HepG2 (cell line): ENCODE measurements at regions not wholly inside any gene's neighbourhood (a gene's known extent, or its start where the extent isn't known, plus 50 kb on each side); places are given as distances from the start of the nearest gene placed in this dataset.

Source experiments
- ATAC-seq: fragments of 200-7000 bp; cut with Tn5 transposase; 3 replicates; pipeline ENCODE4 v1.9.1; 2020; ENCODE audit warnings: mild to moderate bottlenecking, moderate library complexity
- BruUV-seq: library from RNA; stranded (reverse); fragments of 400-500 nt; replicated peaks from 2 replicates; lab custom pipeline; 2021; lab: Mats Ljungman, UMichigan
- CTCF ChIA-PET: fragments of 300-600 bp; formaldehyde crosslinking; extraction: SDS; loops from one replicate; lab custom pipeline; 2021; ENCODE audit warnings: low total read pairs, inconsistent platforms, low intra/inter-chr PET ratio; lab: Yijun Ruan, JAX
- POLR2A ChIA-PET: fragments of 350-600 bp; sonication (Branson Sonifier 250); formaldehyde crosslinking; loops from one replicate; lab custom pipeline; 2020; ENCODE audit warnings: antibody characterized with exemption, inconsistent platforms; lab: Yijun Ruan, JAX
- DNase-seq: peaks from one replicate; pipeline ENCODE4 v3.0.0-alpha.2; 2015; ENCODE audit warnings: low spot score
- FAIRE-seq: peaks from 3 replicates; lab custom pipeline; 2011; peaks lifted over from hg19 to GRCh38; lab: Jason Lieb, UNC
- H2AFZ ChIP-seq: one replicate; pipeline ENCODE4 v1.6.1; 2011; ENCODE audit warnings: low read length, inconsistent platforms
- H3K27ac ChIP-seq: fragments of 300-600 bp; 3 replicates; pipeline ENCODE4 v1.8.0; 2011; ENCODE audit warnings: mixed run types, mild to moderate bottlenecking, mixed read lengths, low read length, inconsistent platforms; ENCODE audit not compliant: insufficient read depth; ENCODE audit errors: extremely low read length
- H3K27me3 ChIP-seq, 2 experiments: fragments of 200-600 bp in 1 of 2; 2 replicates in 1 of 2; 3 replicates in 1 of 2; pipeline versions ENCODE4 v1.6.0 to v1.8.0; 2011; ENCODE audit warnings: low read length in 2 of 2, mild to moderate bottlenecking in 2 of 2, moderate library complexity in 2 of 2, inconsistent platforms in 1 of 2; ENCODE audit not compliant: insufficient read depth in 2 of 2, control insufficient read depth in 1 of 2
- H3K36me3 ChIP-seq, 2 experiments: fragments of 200-600 bp in 1 of 2; replicated peaks in 1 of 2; 2 replicates in 1 of 2; 3 replicates in 1 of 2; pipeline versions ENCODE4 v1.5.1 to v1.8.0; 2011; ENCODE audit warnings: low read length in 2 of 2, inconsistent platforms in 1 of 2; ENCODE audit not compliant: insufficient read depth in 2 of 2, control insufficient read depth in 1 of 2
- H3K4me1 ChIP-seq: 2 replicates; pipeline ENCODE4 v1.5.1; 2012; ENCODE audit warnings: low read length, inconsistent platforms; ENCODE audit not compliant: insufficient read depth
- H3K4me2 ChIP-seq: 2 replicates; pipeline ENCODE4 v1.6.0; 2011; ENCODE audit warnings: low read depth, low read length, inconsistent platforms
- H3K4me3 ChIP-seq, 3 experiments: fragments of 200-600 bp in 1 of 3; sonication (generic), shearing (Covaris generic) in 1 of 3; replicated peaks in 1 of 3; 2 replicates each; pipeline ENCODE4 v1.5.1; 2011 to 2016; ENCODE audit warnings: low read length in 3 of 3, inconsistent platforms in 2 of 3, low read depth in 2 of 3, mild to moderate bottlenecking in 2 of 3, control low read depth in 1 of 3, mixed read lengths in 1 of 3; ENCODE audit not compliant: insufficient read depth in 1 of 3
- H3K79me2 ChIP-seq: one replicate; pipeline ENCODE4 v1.6.1; 2011; ENCODE audit warnings: low read length, inconsistent platforms; ENCODE audit not compliant: insufficient read depth
- H3K9ac ChIP-seq: 2 replicates; pipeline ENCODE4 v1.6.0; 2011; ENCODE audit warnings: mild to moderate bottlenecking, low read depth, low read length, inconsistent platforms; ENCODE audit not compliant: insufficient read depth
- H3K9me3 ChIP-seq: 2 replicates; pipeline ENCODE4 v1.5.1; 2012; ENCODE audit warnings: mild to moderate bottlenecking, low read length
- H4K20me1 ChIP-seq: 2 replicates; pipeline ENCODE4 v1.6.0; 2011; ENCODE audit warnings: inconsistent platforms, mild to moderate bottlenecking, low read length, moderate library complexity; ENCODE audit not compliant: insufficient read depth
- CENPBD1 ChIP-seq: sonication (generic); formaldehyde crosslinking; IDR thresholded peaks from 2 replicates; pipeline ENCODE4 v1.8.0; 2022; ENCODE audit warnings: missing genetic modification reagents, low read depth, mild to moderate bottlenecking, borderline replicate concordance
- ERF ChIP-seq: IDR thresholded peaks from 2 replicates; pipeline ENCODE4 v1.6.1; 2018; ENCODE audit warnings: missing biosample characterization, missing genetic modification reagents
- ETV6 ChIP-seq: sonication (generic); formaldehyde crosslinking; conservative IDR thresholded peaks from 2 replicates; pipeline ENCODE4 v1.4.0; 2020; ENCODE audit warnings: missing genetic modification reagents
- HCFC1 ChIP-seq: fragments of 150-350 bp; IDR thresholded peaks from 2 replicates; pipeline ENCODE4 v1.6.1; 2014; ENCODE audit warnings: low read depth, low read length
- PAX8 ChIP-seq: sonication (generic); formaldehyde crosslinking; IDR thresholded peaks from 2 replicates; pipeline ENCODE4 v1.8.0; 2022; ENCODE audit warnings: mild to moderate bottlenecking, missing genetic modification reagents, borderline replicate concordance
- RFXAP ChIP-seq: sonication (generic); formaldehyde crosslinking; IDR thresholded peaks from 2 replicates; pipeline ENCODE4 v1.4.0; 2020; ENCODE audit warnings: missing genetic modification reagents, borderline replicate concordance
- TERF1 ChIP-seq: sonication (generic); formaldehyde crosslinking; IDR thresholded peaks from 2 replicates; pipeline ENCODE4 v1.8.0; 2022; ENCODE audit warnings: mild to moderate bottlenecking, missing genetic modification reagents, moderate library complexity
- ZNF44 ChIP-seq: sonication (generic); formaldehyde crosslinking; IDR thresholded peaks from 2 replicates; pipeline ENCODE4 v1.5.1; 2020; ENCODE audit warnings: mild to moderate bottlenecking, missing genetic modification reagents
- ZNF547 ChIP-seq: sonication (generic); formaldehyde crosslinking; IDR thresholded peaks from 2 replicates; pipeline ENCODE4 v1.5.1; 2020; ENCODE audit warnings: mild to moderate bottlenecking, missing genetic modification reagents
- ZNF691 ChIP-seq: sonication (generic); formaldehyde crosslinking; IDR thresholded peaks from 2 replicates; pipeline ENCODE4 v1.4.0; 2020; ENCODE audit warnings: missing genetic modification reagents, low read depth, mild to moderate bottlenecking, borderline replicate concordance
- ZSCAN22 ChIP-seq: sonication (generic); formaldehyde crosslinking; IDR thresholded peaks from 2 replicates; pipeline ENCODE4 v1.4.0; 2020; ENCODE audit warnings: mild to moderate bottlenecking, missing genetic modification reagents
- WGBS: methylation state at CpG from one replicate; pipeline ENCODE4 v1.1.6; 2017; ENCODE audit warnings: low lambda C conversion rate; 5-methylcytosine and 5-hydroxymethylcytosine counted together
- in situ Hi-C: cut with HindIII; loops from 2 replicates; pipeline ENCODE4 v1.10.0; 2017; ENCODE audit warnings: low pct_unique_long_range_greater_than_20kb; ENCODE audit not compliant: extremely low pct_ligation_motif_present
- intact Hi-C: fragments of 100-400 bp; cut with micrococcal nuclease; formaldehyde crosslinking; loops from one replicate; pipeline ENCODE4 v1.10.0; 2022; ENCODE audit not compliant: unreplicated experiment
- TF ChIP-seq, protein P1 (sequence below): sonication (generic); formaldehyde crosslinking; IDR thresholded peaks from 2 replicates; pipeline ENCODE4 v1.8.1; 2023; ENCODE audit warnings: mild to moderate bottlenecking, inconsistent platforms, moderate library complexity, missing genetic modification reagents, borderline replicate concordance
- TF ChIP-seq, protein P2 (sequence below): IDR thresholded peaks from 2 replicates; pipeline ENCODE4 v1.6.1; 2018; ENCODE audit warnings: missing genetic modification reagents, mild to moderate bottlenecking, missing compliant biosample characterization
- TF ChIP-seq, protein P3 (sequence below): sonication (generic); formaldehyde crosslinking; IDR thresholded peaks from 2 replicates; pipeline ENCODE4 v1.4.0; 2020; ENCODE audit warnings: missing genetic modification reagents, mild to moderate bottlenecking, borderline replicate concordance

- TF ChIP-seq CENPBD1 (CRISPR knock-in tag) = no peak
- TF ChIP-seq, protein P1, sequence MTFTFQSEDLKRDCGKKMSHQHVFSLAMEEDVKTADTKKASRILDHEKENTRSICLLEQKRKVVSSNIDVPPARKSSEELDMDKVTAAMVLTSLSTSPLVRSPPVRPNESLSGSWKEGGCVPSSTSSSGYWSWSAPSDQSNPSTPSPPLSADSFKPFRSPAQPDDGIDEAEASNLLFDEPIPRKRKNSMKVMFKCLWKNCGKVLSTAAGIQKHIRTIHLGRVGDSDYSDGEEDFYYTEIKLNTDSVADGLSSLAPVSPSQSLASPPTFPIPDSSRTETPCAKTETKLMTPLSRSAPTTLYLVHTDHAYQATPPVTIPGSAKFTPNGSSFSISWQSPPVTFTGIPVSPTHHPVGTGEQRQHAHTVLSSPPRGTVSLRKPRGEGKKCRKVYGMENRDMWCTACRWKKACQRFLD (CRISPR knock-in tag) = no peak
Measured at GRCh38 chr13:80168089-80168850, 172.7 kb downstream of the SPRY2 start (continued).

DNA sequence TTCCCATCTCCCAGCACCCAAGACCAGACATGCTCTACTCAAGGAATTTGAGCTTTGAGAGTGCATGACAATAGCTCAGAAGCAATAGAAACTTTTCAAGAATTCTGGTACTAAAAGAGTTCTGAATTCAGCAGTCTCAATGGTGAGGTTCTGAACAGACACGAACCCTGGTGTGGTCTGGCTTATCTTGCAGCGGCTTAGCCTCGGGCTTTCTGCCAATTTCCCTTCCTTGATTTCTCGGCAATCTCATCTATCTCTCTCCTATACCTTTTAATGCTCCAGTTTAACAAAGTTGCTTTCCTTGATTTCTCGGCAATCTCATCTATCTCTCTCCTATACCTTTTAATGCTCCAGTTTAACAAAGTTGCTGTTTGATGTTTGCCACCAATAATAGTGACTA is 174.6 kb downstream of the SPRY2 start:
- 4% methylated on average over 5 of the region's 5 CpGs for WGBS
- no peak overlapping the region for H3K27ac ChIP-seq
- intact Hi-C loops (no loop called here), in situ Hi-C loops (no loop called here)
- ATAC-seq (no peak), DNase-seq (no peak), FAIRE-seq (no peak)
- no peaks in the 10 kb centered on the region for H3K27me3 ChIP-seq
- H2AFZ ChIP-seq = no peak overlapping the region
- no peaks in the 10 kb centered on the region for H3K79me2 ChIP-seq
- BruUV-seq = no TSS peak
- POLR2A ChIA-PET = no interaction called here
- H3K4me3 ChIP-seq = no peak overlapping the region
- CTCF ChIA-PET = no interaction called here
- H3K4me2 ChIP-seq = no peak overlapping the region
- no peaks in the 10 kb centered on the region for H4K20me1 ChIP-seq
- H3K4me1 ChIP-seq = no peaks in the 10 kb centered on the region
- H3K9me3 ChIP-seq = no peaks in the 10 kb centered on the region
- no peaks in the 10 kb centered on the region for H3K36me3 ChIP-seq
- H3K9ac ChIP-seq = no peak overlapping the region
- no peak for TF ChIP-seq ZNF44 (CRISPR knock-in tag)
- TF ChIP-seq HCFC1 = no peak
- TF ChIP-seq ZNF547 = no peak
- no peak for TF ChIP-seq ETV6
- TF ChIP-seq, protein P2, sequence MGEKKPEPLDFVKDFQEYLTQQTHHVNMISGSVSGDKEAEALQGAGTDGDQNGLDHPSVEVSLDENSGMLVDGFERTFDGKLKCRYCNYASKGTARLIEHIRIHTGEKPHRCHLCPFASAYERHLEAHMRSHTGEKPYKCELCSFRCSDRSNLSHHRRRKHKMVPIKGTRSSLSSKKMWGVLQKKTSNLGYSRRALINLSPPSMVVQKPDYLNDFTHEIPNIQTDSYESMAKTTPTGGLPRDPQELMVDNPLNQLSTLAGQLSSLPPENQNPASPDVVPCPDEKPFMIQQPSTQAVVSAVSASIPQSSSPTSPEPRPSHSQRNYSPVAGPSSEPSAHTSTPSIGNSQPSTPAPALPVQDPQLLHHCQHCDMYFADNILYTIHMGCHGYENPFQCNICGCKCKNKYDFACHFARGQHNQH (CRISPR knock-in tag) = no peak
- no peak for TF ChIP-seq ZNF691
- no peak for TF ChIP-seq ZSCAN22 (CRISPR knock-in tag)
- TF ChIP-seq, protein P3, sequence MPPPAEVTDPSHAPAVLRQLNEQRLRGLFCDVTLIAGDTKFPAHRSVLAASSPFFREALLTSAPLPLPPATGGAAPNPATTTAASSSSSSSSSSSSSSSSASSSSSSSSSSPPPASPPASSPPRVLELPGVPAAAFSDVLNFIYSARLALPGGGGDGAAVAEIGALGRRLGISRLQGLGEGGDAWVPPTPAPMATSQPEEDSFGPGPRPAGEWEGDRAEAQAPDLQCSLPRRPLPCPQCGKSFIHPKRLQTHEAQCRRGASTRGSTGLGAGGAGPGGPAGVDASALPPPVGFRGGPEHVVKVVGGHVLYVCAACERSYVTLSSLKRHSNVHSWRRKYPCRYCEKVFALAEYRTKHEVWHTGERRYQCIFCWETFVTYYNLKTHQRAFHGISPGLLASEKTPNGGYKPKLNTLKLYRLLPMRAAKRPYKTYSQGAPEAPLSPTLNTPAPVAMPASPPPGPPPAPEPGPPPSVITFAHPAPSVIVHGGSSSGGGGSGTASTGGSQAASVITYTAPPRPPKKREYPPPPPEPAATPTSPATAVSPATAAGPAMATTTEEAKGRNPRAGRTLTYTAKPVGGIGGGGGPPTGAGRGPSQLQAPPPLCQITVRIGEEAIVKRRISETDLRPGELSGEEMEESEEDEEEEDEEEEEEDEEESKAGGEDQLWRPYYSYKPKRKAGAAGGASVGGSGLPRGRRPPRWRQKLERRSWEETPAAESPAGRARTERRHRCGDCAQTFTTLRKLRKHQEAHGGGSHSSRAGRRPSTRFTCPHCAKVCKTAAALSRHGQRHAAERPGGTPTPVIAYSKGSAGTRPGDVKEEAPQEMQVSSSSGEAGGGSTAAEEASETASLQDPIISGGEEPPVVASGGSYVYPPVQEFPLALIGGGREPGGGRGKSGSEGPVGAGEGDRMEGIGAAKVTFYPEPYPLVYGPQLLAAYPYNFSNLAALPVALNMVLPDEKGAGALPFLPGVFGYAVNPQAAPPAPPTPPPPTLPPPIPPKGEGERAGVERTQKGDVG (CRISPR knock-in tag) = no peak
- no peak for TF ChIP-seq TERF1 (CRISPR knock-in tag)
- no peak for TF ChIP-seq ERF (CRISPR knock-in tag)
- no peak for TF ChIP-seq PAX8
- no peak for TF ChIP-seq RFXAP (CRISPR knock-in tag)
